Common myeloid progenitor, CD34-positive (primary cell): ENCODE measurements at regions not wholly inside any gene's neighbourhood (a gene's known extent, or its start where the extent isn't known, plus 50 kb on each side); places are given as distances from the start of the nearest gene placed in this dataset.
A peak's percentile ranks its signal among the peaks of the same experiment; 100 is the strongest.

Experiments
- CTCF ChIA-PET: fragments of 350-600 bp; sonication (Branson Sonifier 250); formaldehyde crosslinking; loops from one replicate; lab custom pipeline; 2021; ENCODE audit warnings: antibody characterized with exemption; lab: Charles Lee
- POLR2A ChIA-PET: fragments of 350-600 bp; sonication (Branson Sonifier 250); formaldehyde crosslinking; loops from one replicate; lab custom pipeline; 2021; ENCODE audit warnings: antibody characterized with exemption; lab: Charles Lee
- DNase-seq, 3 donors: peaks; one replicate each; pipeline versions ENCODE4 v3.0.0 to v3.0.0-alpha.2; 2013
- H3K27ac ChIP-seq, 2 experiments: 1 replicate in 1 of 2; 2 replicates in 1 of 2; pipeline ENCODE4 v1.7.0; 2013; ENCODE audit warnings: inconsistent platforms in 2 of 2, low read length in 2 of 2, mild to moderate bottlenecking in 2 of 2, low read depth in 1 of 2, moderate library complexity in 1 of 2; ENCODE audit not compliant: severe bottlenecking in 2 of 2, insufficient read depth in 1 of 2, poor library complexity in 1 of 2
- H3K27me3 ChIP-seq, 5 experiments: replicated peaks in 2 of 5; 1 replicate in 3 of 5; 2 replicates in 2 of 5; pipeline versions ENCODE4 v1.6.1 to v1.7.0; 2013; ENCODE audit warnings: low read length in 4 of 5, mild to moderate bottlenecking in 2 of 5, moderate library complexity in 2 of 5, inconsistent platforms in 1 of 5; ENCODE audit not compliant: insufficient read depth in 5 of 5, control insufficient read depth in 4 of 5
- H3K36me3 ChIP-seq, 4 experiments: 1 replicate in 2 of 4; 2 replicates in 2 of 4; pipeline versions ENCODE4 v1.6.1 to v1.7.0; 2013; ENCODE audit warnings: low read length in 3 of 4, control low read depth in 1 of 4, mild to moderate bottlenecking in 1 of 4; ENCODE audit not compliant: control insufficient read depth in 4 of 4, insufficient read depth in 4 of 4
- H3K4me1 ChIP-seq, 4 experiments: 1 replicate in 3 of 4; 2 replicates in 1 of 4; pipeline versions ENCODE4 v1.6.1 to v1.7.1; 2013; ENCODE audit warnings: low read length in 3 of 4, mild to moderate bottlenecking in 3 of 4, control low read depth in 1 of 4, inconsistent platforms in 1 of 4, moderate library complexity in 1 of 4; ENCODE audit not compliant: control insufficient read depth in 4 of 4, insufficient read depth in 4 of 4; ENCODE audit errors: control extremely low read depth in 1 of 4
- H3K4me3 ChIP-seq, 7 experiments: 1 replicate in 4 of 7; 2 replicates in 3 of 7; pipeline versions ENCODE4 v1.5.1 to v1.7.0; 2013; ENCODE audit warnings: mild to moderate bottlenecking in 7 of 7, low read length in 6 of 7, moderate library complexity in 6 of 7, inconsistent platforms in 2 of 7, low read depth in 2 of 7, control low read depth in 1 of 7; ENCODE audit not compliant: insufficient read depth in 4 of 7, control insufficient read depth in 1 of 7; ENCODE audit errors: extremely low read depth in 1 of 7
- H3K9me3 ChIP-seq, 5 experiments: 1 replicate in 4 of 5; 2 replicates in 1 of 5; pipeline versions ENCODE4 v1.6.1 to v1.7.1; 2013; ENCODE audit warnings: low read length in 4 of 5, mild to moderate bottlenecking in 2 of 5, inconsistent platforms in 1 of 5, low read depth in 1 of 5, moderate library complexity in 1 of 5; ENCODE audit not compliant: control insufficient read depth in 4 of 5, insufficient read depth in 2 of 5; ENCODE audit errors: control extremely low read depth in 1 of 5
- WGBS: methylation state at CpG from one replicate; pipeline ENCODE4 v1.1.5; 2013; ENCODE audit not compliant: insufficient coverage; 5-methylcytosine and 5-hydroxymethylcytosine counted together

- POLR2A ChIA-PET: no interaction called here
- Histone ChIP-seq H3K27ac (no peak overlapping the region), H3K27me3 (no peaks in the 10 kb centered on the region), H3K36me3 (no peaks in the 10 kb centered on the region), H3K4me1 (no peaks in the 10 kb centered on the region), H3K9me3 (peaks cover 0 to 1% (median 0%) of the 10 kb centered on the region in 5 experiments), H3K4me3 (no peak overlapping the region)
- WGBS: 100% methylated on average over 1 of the region's 2 CpGs
- CTCF ChIA-PET: interaction anchor here (1.4 kb wide), 1 partner anchor 10 kb away, joined by 3 read pairs; no protein-coding TSS in a partner anchor
- no peak for DNase-seq
Measured at GRCh38 chr4:81663368-81663767, 191.7 kb upstream of the RASGEF1B start.

GRCh38 chr4:81659051-81659450 is 187.3 kb upstream of the RASGEF1B start:
- CTCF ChIA-PET: interaction anchor here (0.9 kb wide), 1 partner anchor 10 kb away, joined by 3 read pairs; no protein-coding TSS in a partner anchor
- no peak for DNase-seq
- Histone ChIP-seq H3K9me3 (peaks cover 0 to 3% (median 0%) of the 10 kb centered on the region in 5 experiments), H3K27ac (no peak overlapping the region), H3K4me3 (no peak overlapping the region), H3K27me3 (no peaks in the 10 kb centered on the region), H3K4me1 (no peaks in the 10 kb centered on the region), H3K36me3 (no peaks in the 10 kb centered on the region)
- POLR2A ChIA-PET: no interaction called here

GRCh38 chr4:81652069-81652478 is 180.4 kb upstream of the RASGEF1B start:
- Histone ChIP-seq H3K36me3 (no peaks in the 10 kb centered on the region), H3K27me3 (no peaks in the 10 kb centered on the region), H3K27ac (no peak overlapping the region), H3K9me3 (no peaks in the 10 kb centered on the region), H3K4me1 (peaks cover 10 to 44% (median 34%) of the 10 kb centered on the region in 4 experiments), H3K4me3 (no peak overlapping the region)
- POLR2A ChIA-PET: no interaction called here
- no peak for DNase-seq
- WGBS: 100% methylated on average over 1 of the region's 2 CpGs
- CTCF ChIA-PET: interaction anchor here (1.0 kb wide), 2 partner anchors 14 to 18 kb away, joined by 3 read pairs; no protein-coding TSS in a partner anchor

- CTCF ChIA-PET: interaction anchor here (1.2 to 1.4 kb wide), 3 partner anchors 11 to 184 kb away, joined by 3 to 4 read pairs (median 3); no protein-coding TSS in a partner anchor
- POLR2A ChIA-PET: no interaction called here
- Histone ChIP-seq H3K36me3 (no peaks in the 10 kb centered on the region), H3K27ac (peak overlapping the region in 1 of 2 experiments; percentile 28), H3K27me3 (no peaks in the 10 kb centered on the region), H3K4me1 (peaks cover 10 to 44% (median 34%) of the 10 kb centered on the region in 4 experiments), H3K4me3 (peak overlapping the region in 1 of 7 experiments; percentile 26), H3K9me3 (no peaks in the 10 kb centered on the region)
- WGBS: no CpG with 5 or more reads among the region's 1 CpG
- DNase-seq: peak; percentile 20 to 75 (median 56)
Measured at GRCh38 chr4:81651243-81651899, 179.7 kb upstream of the RASGEF1B start.

GRCh38 chr4:81650606-81651242 is 179.0 kb upstream of the RASGEF1B start:
- 83% methylated on average over 1 of the region's 3 CpGs for WGBS
- CTCF ChIA-PET: interaction anchor here (1.2 to 1.4 kb wide), 3 partner anchors 11 to 183 kb away, joined by 3 to 4 read pairs (median 3); no protein-coding TSS in a partner anchor
- Histone ChIP-seq H3K36me3 (no peaks in the 10 kb centered on the region), H3K27ac (no peak overlapping the region), H3K27me3 (no peaks in the 10 kb centered on the region), H3K4me1 (peaks cover 10 to 46% (median 34%) of the 10 kb centered on the region in 4 experiments), H3K4me3 (no peak overlapping the region), H3K9me3 (no peaks in the 10 kb centered on the region)
- DNase-seq: peak in 1 of 3 donors; percentile 31
- POLR2A ChIA-PET: no interaction called here

GRCh38 chr4:81648576-81649275 is 177.0 kb upstream of the RASGEF1B start:
- 0% methylated on average over 1 of the region's 4 CpGs for WGBS
- ChIA-PET CTCF (interaction anchor here (0.7 kb wide), 1 partner anchor 10 kb away, joined by 3 read pairs; no protein-coding TSS in a partner anchor), POLR2A (no interaction called here)
- Histone ChIP-seq H3K4me1 (peaks cover 10 to 46% (median 34%) of the 10 kb centered on the region in 4 experiments), H3K27ac (peak overlapping the region in 1 of 2 experiments; percentile 50), H3K9me3 (no peaks in the 10 kb centered on the region), H3K27me3 (no peaks in the 10 kb centered on the region), H3K36me3 (no peaks in the 10 kb centered on the region), H3K4me3 (peak overlapping the region in 4 of 7 experiments; percentile 6 to 54 (median 27))
- DNase-seq: peak; percentile 43 to 90 (median 84)
